ENCODE measurements at regions not wholly inside any gene's neighbourhood (a gene's known extent, or its start where the extent isn't known, plus 50 kb on each side); places are given as distances from the start of the nearest gene placed in this dataset.

GRCh38 chr1:238281418-238281817 is 390.7 kb upstream of the ZP4 start:
- DNase-seq (ENCODE audit: low spot score) = no peak

GRCh38 chr1:238279694-238280380 is 389.1 kb upstream of the ZP4 start:
- no peak for DNase-seq (ENCODE audit: low spot score)

GRCh38 chr1:238272145-238272544 is 381.4 kb upstream of the ZP4 start:
- no peak for DNase-seq (ENCODE audit: low spot score)

GRCh38 chr1:238265866-238266265 is 375.1 kb upstream of the ZP4 start:
- no peak for DNase-seq (ENCODE audit: low spot score)

GRCh38 chr1:238264951-238265350 is 374.2 kb upstream of the ZP4 start:
- no peak for DNase-seq (ENCODE audit: low spot score)

- no peak for DNase-seq (ENCODE audit: low spot score)
Observed at GRCh38 chr1:238258510-238258909, 367.8 kb upstream of the ZP4 start.

- no peak for DNase-seq (ENCODE audit: low spot score)
Observed at GRCh38 chr1:238257018-238257621, 366.4 kb upstream of the ZP4 start.

DNA sequence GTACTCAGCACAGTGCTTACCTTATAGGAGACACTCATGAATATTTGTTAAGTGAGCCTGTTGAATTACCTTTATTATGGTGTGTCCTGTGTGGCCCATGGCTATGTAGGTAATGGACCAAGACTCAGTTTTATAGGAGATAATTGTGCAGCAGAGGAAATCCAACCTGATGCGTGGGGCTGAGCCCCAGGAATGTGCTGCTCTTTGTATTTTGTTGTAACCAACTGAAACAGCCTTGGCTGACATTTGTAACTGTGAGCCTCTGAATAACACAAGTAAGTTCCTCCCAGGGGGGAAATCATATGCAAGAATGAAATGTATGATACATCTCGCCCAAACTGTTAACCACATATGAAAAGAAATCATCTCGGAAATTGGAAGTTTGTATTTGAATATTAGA is 364.2 kb upstream of the ZP4 start:
- DNase-seq (ENCODE audit: low spot score) = no peak

GRCh38 chr1:238252033-238252802 is 361.5 kb upstream of the ZP4 start:
- peak; percentile 26 for DNase-seq (ENCODE audit: low spot score)

DNA sequence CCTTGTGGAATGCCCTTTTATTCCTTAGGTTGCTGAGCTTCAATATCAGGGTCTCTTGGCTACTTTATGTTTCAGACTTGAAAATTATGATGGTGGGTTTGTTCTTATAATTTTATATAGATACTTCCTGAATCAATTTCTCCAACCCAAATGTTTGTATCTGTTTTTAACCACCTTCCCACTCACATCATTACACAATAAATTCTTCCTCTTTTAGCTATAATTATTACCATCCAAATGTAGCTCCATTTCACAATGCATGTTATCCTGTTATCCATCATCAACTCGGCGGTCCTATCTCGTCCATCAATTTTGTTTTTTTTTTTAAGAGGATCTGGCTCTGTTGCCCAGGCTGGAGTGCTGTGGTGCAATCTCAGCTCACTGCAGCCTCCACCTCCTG is 357.6 kb upstream of the ZP4 start:
- DNase-seq (ENCODE audit: low spot score) = no peak

- no peak for DNase-seq (ENCODE audit: low spot score)
Observed at GRCh38 chr1:238242181-238242580, 351.5 kb upstream of the ZP4 start.

GRCh38 chr1:238241607-238242006 is 350.9 kb upstream of the ZP4 start:
- no peak for DNase-seq (ENCODE audit: low spot score)

DNA sequence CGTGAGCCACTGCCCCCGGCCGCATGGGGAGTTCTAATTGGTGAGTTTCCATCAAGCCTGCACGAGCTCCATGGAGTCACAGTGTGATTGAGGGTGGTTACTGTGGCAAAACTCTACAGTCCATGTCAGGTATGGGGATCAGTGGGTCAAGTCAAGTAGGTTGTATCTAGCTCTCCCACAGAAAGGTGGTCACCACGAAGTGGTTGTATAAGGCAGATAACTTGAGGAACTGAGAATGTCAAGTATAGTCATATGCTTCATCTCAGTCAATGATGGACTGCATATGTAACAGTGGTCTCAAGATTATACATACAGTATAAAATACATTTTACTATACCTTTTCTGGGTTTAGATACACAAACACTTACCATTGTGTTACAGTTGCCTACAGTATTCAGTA is 348.6 kb upstream of the ZP4 start:
- no peak for DNase-seq (ENCODE audit: low spot score)

DNA sequence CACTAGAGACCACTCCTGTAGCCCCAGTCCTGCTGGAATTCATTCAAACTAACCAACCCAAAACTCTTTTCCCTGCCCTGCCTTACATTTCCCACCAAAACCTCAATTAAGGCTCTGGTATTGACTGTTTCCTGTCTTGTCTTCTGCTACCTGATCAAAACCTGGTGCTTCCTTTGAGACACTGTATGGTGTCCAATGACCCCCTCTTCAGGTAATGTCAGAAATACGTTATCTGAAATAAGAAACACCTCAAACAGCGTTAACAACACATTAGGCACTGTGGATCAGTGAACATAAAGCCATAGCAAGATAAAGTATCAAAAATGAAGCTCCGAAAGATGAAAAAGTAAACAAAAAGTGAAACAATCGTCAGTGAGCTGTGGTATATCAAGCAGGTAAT is 343.2 kb upstream of the ZP4 start:
- no peak for DNase-seq (ENCODE audit: low spot score)

GRCh38 chr1:238232084-238232710 is 341.5 kb upstream of the ZP4 start:
- DNase-seq (ENCODE audit: low spot score) = no peak

GRCh38 chr1:238226810-238227209 is 336.1 kb upstream of the ZP4 start:
- no peak for DNase-seq (ENCODE audit: low spot score)

DNA sequence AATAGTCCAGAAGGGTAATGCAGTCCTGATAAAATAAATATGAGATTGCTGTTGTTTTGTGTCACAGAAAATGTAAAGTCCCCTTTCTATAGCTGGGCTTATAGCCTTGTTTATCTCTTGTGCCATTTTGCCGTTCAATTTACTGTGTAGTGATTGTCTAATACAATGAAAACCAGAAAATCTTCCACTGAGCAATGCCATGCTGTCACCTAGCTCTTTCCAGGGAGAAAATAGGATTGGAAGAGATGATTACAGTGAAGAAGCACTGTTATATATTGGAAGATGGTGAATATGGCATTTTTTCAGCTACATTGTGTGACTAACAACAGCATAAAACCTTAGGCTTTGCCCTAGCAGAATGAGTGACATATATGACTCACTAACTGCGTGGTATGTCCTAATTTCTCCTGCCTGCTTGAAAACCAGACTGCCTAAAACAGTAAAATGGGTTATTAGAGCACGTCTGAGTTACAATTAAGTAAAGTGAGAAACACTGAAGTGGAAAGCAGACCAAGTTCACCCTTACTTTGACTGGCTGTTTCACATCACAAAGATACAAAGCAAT is 332.4 kb upstream of the ZP4 start:
- DNase-seq (ENCODE audit: low spot score) = no peak

DNA sequence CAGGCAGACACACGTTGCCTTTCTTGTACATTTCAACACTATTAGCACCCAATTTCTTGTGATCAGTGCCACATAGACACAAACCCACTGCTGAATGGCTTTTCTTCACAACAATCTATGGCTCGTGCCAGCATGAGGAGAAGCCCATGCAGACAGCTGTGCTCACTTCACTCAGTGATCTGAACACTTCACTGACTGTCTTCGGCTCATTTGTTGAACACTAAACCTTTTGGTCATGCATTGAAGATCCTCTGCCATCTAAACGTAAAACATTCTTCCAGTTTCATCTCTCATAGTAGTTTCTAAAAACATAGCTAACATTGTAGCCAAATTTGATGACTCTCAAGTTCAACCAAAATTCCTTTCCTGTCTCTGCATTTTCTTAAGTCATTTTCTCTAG is 331.0 kb upstream of the ZP4 start:
- no peak for DNase-seq (ENCODE audit: low spot score)

GRCh38 chr1:238214449-238214848 is 323.7 kb upstream of the ZP4 start:
- no peak for DNase-seq (ENCODE audit: low spot score)

- DNase-seq (ENCODE audit: low spot score) = no peak
Observed at GRCh38 chr1:238205045-238205662, 314.4 kb upstream of the ZP4 start.

GRCh38 chr1:238201992-238202391 is 311.3 kb upstream of the ZP4 start:
- DNase-seq (ENCODE audit: low spot score) = no peak

DNA sequence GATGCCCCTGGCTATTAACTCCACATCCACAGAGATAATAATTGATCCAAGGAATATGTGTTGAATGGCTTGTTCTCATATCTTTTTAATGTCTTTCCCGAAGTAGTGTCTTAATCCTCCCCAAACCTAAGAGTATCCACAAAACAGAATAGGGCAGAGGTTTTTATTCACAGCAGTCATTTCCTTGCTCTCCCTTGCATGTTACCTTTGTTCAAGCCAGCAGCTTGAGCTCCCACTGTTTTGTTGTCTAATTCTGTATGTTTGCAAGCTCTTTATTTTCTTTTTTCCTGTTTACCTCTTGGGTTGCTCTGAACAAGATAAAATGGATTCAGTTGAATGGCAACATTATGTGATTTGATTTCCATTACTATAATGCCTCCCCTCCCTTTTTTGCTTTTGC is 308.6 kb upstream of the ZP4 start:
- DNase-seq (ENCODE audit: low spot score) = no peak

Data from LoVo (cell line).